ENCODE measurements at regions not wholly inside any gene's neighbourhood (a gene's known extent, or its start where the extent isn't known, plus 50 kb on each side); places are given as distances from the start of the nearest gene placed in this dataset.
A peak's percentile ranks its signal among the peaks of the same experiment; 100 is the strongest.

DNA sequence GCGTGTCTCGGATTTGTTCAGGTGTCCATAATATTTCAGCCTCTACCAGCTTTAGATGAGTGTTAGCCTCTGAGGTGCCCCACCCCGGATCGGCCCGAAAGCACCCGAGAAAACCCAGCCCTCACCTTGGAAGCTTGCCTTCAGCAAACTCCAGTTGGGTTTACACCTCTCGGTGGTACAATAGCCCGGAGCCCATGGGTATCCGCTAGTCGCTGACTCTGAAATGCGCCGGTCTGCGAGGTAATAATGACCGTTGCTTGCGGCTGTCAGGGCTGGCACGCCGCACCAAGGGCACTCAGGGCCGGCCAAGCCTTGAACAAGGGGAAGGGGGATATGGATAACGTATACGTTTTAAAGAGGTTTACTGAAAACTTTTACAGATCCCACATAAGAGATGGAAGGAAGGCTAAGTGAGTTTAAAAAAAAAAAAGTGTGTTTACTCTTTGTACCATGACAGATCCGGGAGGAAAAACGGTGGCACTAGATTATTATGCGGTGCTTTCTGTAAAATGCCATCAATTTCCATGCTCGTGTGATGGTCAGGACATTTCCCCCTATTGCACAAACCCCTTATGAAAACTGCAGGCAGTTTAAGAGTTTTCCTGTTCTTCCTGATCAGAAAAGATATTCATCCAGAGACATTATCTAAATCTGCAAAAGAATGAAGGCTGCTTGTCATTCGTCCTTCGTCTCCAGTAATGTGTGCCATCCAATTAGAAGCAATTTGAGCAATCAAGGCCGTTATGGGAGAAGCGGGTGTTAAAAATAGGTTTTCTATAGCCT lies 124.2 kb downstream of the TMEM161B start:
- H3K4me3 ChIP-seq (ENCODE audit: low read depth in 1 of 2, low read length in 2 of 2) = peak overlapping the region in 1 of 2 donors; percentile 68

DNA sequence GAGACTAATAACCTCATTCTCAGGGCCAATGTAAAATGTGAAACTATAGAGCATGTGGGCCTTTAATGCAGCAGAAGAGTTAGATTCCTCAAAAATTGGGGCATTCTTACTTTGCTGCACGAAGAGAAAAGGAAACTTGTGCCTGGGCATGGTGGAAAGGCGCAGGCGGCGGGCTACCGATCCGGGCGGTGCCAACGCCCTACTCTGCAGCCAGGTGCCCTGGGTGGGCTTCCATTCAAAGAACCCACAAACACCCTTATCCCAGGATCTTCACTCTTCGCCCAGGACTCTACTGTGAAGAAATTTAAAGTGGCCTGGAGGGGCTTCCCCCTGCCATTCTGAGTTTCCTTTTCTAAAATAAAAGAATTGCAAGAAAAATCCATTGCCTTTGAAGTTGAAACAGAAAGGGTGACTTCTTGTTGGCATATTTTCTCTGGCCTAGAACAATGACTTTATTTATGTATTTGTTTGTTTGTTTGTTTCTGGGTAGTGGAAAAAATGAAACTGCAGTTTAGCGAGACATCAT lies 124.9 kb downstream of the TMEM161B start:
- H3K9ac ChIP-seq (ENCODE audit: low read length) = no peak overlapping the region

More for the DNA sequence above, 124.2 kb downstream of the TMEM161B start:
- Histone ChIP-seq H3K4me1 (ENCODE audit: insufficient read depth, low read length) (peaks cover 31% of the 10 kb centered on the region), H3K9ac (ENCODE audit: low read length) (no peak overlapping the region), H3K9me3 (ENCODE audit: low read length) (no peaks in the 10 kb centered on the region), H3K36me3 (ENCODE audit: insufficient read depth, low read length) (no peaks in the 10 kb centered on the region), H3K27ac (ENCODE audit: low read depth, low read length) (no peak overlapping the region), H3K27me3 (ENCODE audit: control insufficient read depth in 1 of 2, insufficient read depth in 2 of 2, low read length in 2 of 2) (peaks cover 22 to 26% of the 10 kb centered on the region in 2 donors)

DNA sequence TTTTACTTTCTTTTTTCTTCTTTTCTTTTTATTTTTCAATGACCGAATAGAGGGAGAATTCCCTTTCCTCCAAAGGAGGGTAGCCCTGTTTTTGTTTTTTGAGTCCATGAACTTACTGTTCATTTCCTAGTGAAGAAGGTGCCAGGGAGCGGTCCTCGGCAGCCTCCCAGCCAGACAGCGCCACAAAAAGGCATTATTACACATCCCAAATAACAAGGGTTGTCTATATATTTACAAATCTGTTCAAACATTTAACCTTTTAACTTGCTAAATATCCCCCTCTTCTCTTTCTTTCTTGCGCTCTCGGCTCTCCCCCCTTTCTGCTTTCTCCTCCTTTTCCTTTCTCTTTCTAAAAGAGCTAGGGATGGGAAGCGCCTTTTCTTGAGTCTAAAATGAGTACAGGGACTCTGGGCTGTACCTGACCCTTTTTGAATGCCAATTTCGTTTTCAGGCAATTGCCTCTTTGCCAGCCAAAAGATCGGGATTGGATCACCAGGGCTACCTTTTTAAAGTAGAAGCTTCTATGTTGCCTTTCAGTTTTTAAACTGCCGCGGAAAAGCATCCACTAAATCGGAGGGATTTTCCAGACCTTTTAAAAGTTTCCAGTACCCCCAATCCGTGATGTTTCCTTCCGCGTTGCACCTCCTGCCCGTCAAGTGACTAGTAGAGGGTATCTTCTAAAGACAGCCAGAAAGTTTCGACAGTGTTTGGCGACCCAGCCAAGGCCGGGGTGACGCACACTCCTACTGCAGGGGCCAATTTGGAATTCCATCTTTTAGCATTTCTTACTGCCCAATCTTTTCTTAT lies 125.6 kb downstream of the TMEM161B start:
- H3K27ac ChIP-seq (ENCODE audit: low read depth, low read length) = no peak overlapping the region
- H3K9me3 ChIP-seq (ENCODE audit: low read length) = no peaks in the 10 kb centered on the region
- H3K4me1 ChIP-seq (ENCODE audit: insufficient read depth, low read length) = peaks cover 31% of the 10 kb centered on the region
- no peaks in the 10 kb centered on the region for H3K36me3 ChIP-seq (ENCODE audit: insufficient read depth, low read length)
- H3K9ac ChIP-seq (ENCODE audit: low read length) = peak overlapping the region; percentile 32
- H3K4me3 ChIP-seq (ENCODE audit: low read depth in 1 of 2, low read length in 2 of 2) = peak overlapping the region in 1 of 2 donors; percentile 68
- peaks cover 22 to 30% of the 10 kb centered on the region in 2 donors for H3K27me3 ChIP-seq (ENCODE audit: control insufficient read depth in 1 of 2, insufficient read depth in 2 of 2, low read length in 2 of 2)

More for the DNA sequence above, 124.9 kb downstream of the TMEM161B start:
- H3K9me3 ChIP-seq (ENCODE audit: low read length) = no peaks in the 10 kb centered on the region
- H3K4me3 ChIP-seq (ENCODE audit: low read depth in 1 of 2, low read length in 2 of 2) = peak overlapping the region in 1 of 2 donors; percentile 68
- H3K36me3 ChIP-seq (ENCODE audit: insufficient read depth, low read length) = no peaks in the 10 kb centered on the region
- H3K27ac ChIP-seq (ENCODE audit: low read depth, low read length) = no peak overlapping the region
- peaks cover 31% of the 10 kb centered on the region for H3K4me1 ChIP-seq (ENCODE audit: insufficient read depth, low read length)
- peaks cover 22 to 30% of the 10 kb centered on the region in 2 donors for H3K27me3 ChIP-seq (ENCODE audit: control insufficient read depth in 1 of 2, insufficient read depth in 2 of 2, low read length in 2 of 2)

DNA sequence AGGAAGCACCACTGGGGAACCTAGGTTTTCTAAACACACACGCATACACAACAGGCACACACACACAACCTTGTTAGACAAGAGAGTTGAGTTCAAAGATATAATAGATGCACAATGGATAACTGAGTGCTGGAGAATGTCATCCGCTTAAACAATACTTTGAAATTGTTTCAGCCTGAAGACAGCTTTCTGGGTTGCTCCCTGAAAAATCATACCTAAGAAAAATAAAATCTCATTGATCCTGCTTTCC lies 126.1 kb downstream of the TMEM161B start:
- H3K9ac ChIP-seq (ENCODE audit: low read length) = peak overlapping the region; percentile 32
- H3K4me1 ChIP-seq (ENCODE audit: insufficient read depth, low read length) = peaks cover 31% of the 10 kb centered on the region
- no peaks in the 10 kb centered on the region for H3K36me3 ChIP-seq (ENCODE audit: insufficient read depth, low read length)
- H3K27ac ChIP-seq (ENCODE audit: low read depth, low read length) = no peak overlapping the region
- H3K9me3 ChIP-seq (ENCODE audit: low read length) = no peaks in the 10 kb centered on the region
- H3K27me3 ChIP-seq (ENCODE audit: control insufficient read depth in 1 of 2, insufficient read depth in 2 of 2, low read length in 2 of 2) = peaks cover 22 to 33% of the 10 kb centered on the region in 2 donors
- H3K4me3 ChIP-seq (ENCODE audit: low read depth in 1 of 2, low read length in 2 of 2) = peak overlapping the region in 1 of 2 donors; percentile 68

DNA sequence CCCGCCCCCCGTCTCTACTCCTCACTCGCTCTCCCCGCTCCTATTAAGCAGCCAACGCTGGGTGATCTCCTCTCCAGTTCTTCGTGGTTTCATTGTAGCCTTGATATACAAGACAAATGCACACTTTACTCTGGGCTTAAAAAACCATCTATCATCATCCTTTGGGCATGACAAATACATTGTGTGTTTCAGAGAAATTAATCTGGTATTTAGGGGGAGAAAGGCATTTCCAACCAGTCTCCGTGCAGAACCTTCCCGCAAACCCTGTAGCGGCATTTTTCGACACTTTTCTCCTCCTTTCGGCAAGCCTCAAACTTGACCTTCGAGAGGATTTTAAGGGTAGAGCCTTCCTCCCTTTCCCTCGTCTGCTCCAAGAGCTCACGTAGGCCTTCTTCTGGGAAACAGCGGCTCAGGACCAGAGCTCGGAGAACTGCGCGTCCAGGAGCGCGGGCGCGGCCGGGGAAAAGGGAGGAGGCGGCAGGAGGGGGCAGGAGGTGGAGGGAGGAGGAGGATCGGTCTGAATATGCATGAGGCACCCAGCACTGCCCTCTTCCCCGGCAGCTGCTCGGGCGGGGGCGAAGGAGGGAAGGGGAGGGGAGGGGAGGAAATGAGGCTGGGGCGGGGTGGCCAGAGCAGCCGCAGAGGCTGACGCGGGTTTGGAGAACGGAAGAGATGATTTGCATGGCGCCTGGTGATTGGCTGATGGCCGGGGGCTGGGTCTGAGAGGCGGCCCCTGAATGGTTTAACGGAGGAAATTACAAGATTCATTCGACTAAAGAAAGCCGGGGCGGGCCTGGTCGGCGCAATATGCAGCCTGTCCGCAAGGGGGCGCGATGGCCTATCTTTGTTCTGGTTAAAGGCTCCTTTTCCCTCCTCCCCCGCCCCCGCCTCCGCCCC lies 127.5 kb downstream of the TMEM161B start:
- Histone ChIP-seq H3K36me3 (ENCODE audit: insufficient read depth, low read length) (no peaks in the 10 kb centered on the region), H3K9me3 (ENCODE audit: low read length) (no peaks in the 10 kb centered on the region), H3K27me3 (ENCODE audit: control insufficient read depth in 1 of 2, insufficient read depth in 2 of 2, low read length in 2 of 2) (peaks cover 22 to 33% of the 10 kb centered on the region in 2 donors), H3K27ac (ENCODE audit: low read depth, low read length) (no peak overlapping the region), H3K4me3 (ENCODE audit: low read depth in 1 of 2, low read length in 2 of 2) (peak overlapping the region; percentile 10 to 71), H3K9ac (ENCODE audit: low read length) (peak overlapping the region; percentile 32), H3K4me1 (ENCODE audit: insufficient read depth, low read length) (peaks cover 30% of the 10 kb centered on the region)

DNA sequence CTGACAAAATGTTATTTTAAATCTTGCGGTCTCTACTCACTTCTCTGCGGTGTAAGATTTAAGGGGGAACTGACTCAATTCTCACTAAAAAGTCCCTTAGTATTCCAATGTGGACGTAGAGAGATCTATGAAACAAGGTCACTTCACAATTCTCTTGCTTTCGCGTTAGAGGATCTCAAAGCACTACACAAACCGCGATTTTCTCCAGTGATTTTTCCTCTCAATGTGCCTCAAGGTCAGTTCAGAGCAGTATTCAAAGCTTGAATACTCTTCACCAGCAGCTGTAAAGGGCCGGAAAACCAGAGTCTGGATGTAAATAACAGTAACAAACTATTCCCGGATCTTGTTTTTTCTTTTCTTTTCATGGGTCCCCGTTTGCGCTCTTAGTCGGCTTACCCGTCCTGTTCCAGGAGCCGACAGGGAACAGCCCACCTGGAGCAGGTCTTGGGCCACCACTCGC lies 128.2 kb downstream of the TMEM161B start:
- Histone ChIP-seq H3K4me3 (ENCODE audit: low read depth in 1 of 2, low read length in 2 of 2) (peak overlapping the region; percentile 10 to 71), H3K36me3 (ENCODE audit: insufficient read depth, low read length) (no peaks in the 10 kb centered on the region), H3K9me3 (ENCODE audit: low read length) (no peaks in the 10 kb centered on the region), H3K4me1 (ENCODE audit: insufficient read depth, low read length) (peaks cover 23% of the 10 kb centered on the region), H3K9ac (ENCODE audit: low read length) (peak overlapping the region; percentile 32), H3K27ac (ENCODE audit: low read depth, low read length) (no peak overlapping the region), H3K27me3 (ENCODE audit: control insufficient read depth in 1 of 2, insufficient read depth in 2 of 2, low read length in 2 of 2) (peaks cover 17 to 33% of the 10 kb centered on the region in 2 donors)

DNA sequence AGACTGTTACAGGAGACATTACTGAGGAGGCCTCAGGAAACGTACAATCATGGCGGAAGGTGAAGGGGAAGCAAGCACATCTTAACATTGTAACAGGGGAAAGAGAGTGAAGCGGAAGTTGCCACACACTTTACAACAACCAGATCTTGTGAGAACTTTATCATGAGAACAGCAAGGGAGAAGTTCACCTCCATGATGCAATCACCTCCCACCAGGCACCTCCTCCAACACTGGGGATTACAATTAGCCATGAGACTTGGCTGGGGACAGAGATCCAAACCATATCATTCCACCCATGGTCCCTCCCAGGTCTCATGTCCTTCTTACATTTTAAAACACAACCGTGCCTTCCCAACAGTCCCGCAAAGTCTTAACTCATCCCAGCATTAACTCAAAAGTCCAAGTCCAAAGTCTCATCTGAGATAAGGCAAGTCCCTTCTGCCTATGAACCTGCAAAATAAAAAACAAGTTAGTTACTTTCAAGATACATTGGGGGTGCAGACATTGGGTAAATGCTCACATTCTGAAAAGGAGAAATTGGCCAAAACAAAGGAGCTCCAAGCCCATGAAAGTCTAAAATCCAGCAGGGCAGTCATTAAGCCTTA lies 138.3 kb downstream of the TMEM161B start:
- H3K9ac ChIP-seq (ENCODE audit: low read length) = no peak overlapping the region
- no peaks in the 10 kb centered on the region for H3K36me3 ChIP-seq (ENCODE audit: insufficient read depth, low read length)
- H3K9me3 ChIP-seq (ENCODE audit: low read length) = no peaks in the 10 kb centered on the region

DNA sequence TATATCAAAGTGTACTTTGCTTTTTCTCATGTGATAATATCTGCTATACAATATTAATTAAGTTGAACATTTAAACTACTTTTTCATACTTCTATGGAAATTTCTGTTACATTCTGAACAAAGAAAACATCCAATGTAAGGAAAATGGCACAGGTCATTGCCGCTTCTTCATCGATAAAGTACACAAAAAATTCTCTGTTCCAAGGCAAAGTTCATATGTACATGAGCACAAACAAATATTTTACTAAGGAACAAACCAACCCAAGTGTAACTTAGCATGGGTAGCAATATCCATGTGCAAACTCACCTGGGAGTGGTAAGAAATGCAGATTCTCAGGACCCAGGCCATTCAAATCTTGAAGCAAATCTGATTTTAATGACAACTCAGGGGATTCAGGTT lies 139.8 kb downstream of the TMEM161B start:
- H3K4me1 ChIP-seq (ENCODE audit: insufficient read depth, low read length) = no peaks in the 10 kb centered on the region
- no peak overlapping the region for H3K9ac ChIP-seq (ENCODE audit: low read length)
- H3K9me3 ChIP-seq (ENCODE audit: low read length) = no peaks in the 10 kb centered on the region
- H3K36me3 ChIP-seq (ENCODE audit: insufficient read depth, low read length) = no peaks in the 10 kb centered on the region
- no peaks in the 10 kb centered on the region for H3K27me3 ChIP-seq (ENCODE audit: control insufficient read depth in 1 of 2, insufficient read depth in 2 of 2, low read length in 2 of 2)
- H3K4me3 ChIP-seq (ENCODE audit: low read depth in 1 of 2, low read length in 2 of 2) = no peak overlapping the region
- no peak overlapping the region for H3K27ac ChIP-seq (ENCODE audit: low read depth, low read length)

More for the DNA sequence above, 138.3 kb downstream of the TMEM161B start:
- Histone ChIP-seq H3K27ac (ENCODE audit: low read depth, low read length) (no peak overlapping the region), H3K4me3 (ENCODE audit: low read depth in 1 of 2, low read length in 2 of 2) (no peak overlapping the region), H3K4me1 (ENCODE audit: insufficient read depth, low read length) (no peaks in the 10 kb centered on the region), H3K27me3 (ENCODE audit: control insufficient read depth in 1 of 2, insufficient read depth in 2 of 2, low read length in 2 of 2) (no peaks in the 10 kb centered on the region)

DNA sequence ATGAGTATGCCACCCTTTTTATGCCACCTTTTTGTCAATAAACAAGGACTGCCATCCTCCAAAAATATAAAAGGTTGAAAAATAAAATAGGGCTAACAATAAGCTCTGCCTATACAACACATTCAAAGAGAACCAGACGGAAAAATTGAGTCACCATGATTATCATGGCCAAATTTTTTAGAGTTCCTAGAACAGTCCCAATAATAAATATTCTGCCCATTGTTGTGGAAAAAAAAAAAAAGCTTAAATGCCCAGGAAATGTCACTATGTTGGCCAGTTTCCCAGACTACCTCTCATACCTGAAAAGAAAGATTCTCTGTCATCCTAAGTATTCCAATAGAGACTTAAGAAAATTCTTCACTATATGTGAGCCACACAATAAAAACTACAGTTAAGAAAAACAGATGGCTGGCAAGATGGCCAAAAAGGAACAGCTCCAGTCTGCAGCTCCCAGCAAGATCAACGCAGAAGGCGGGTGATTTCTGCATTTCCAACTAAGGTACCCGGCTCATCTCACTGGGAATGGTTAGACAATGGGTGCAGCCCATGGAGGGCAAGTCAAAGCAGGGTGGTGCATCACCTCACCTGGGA lies 149.0 kb downstream of the TMEM161B start:
- H3K36me3 ChIP-seq (ENCODE audit: insufficient read depth, low read length) = no peaks in the 10 kb centered on the region
- no peak overlapping the region for H3K27ac ChIP-seq (ENCODE audit: low read depth, low read length)
- H3K4me3 ChIP-seq (ENCODE audit: low read depth in 1 of 2, low read length in 2 of 2) = no peak overlapping the region
- no peaks in the 10 kb centered on the region for H3K9me3 ChIP-seq (ENCODE audit: low read length)
- H3K27me3 ChIP-seq (ENCODE audit: control insufficient read depth in 1 of 2, insufficient read depth in 2 of 2, low read length in 2 of 2) = no peaks in the 10 kb centered on the region
- H3K9ac ChIP-seq (ENCODE audit: low read length) = no peak overlapping the region
- no peaks in the 10 kb centered on the region for H3K4me1 ChIP-seq (ENCODE audit: insufficient read depth, low read length)

DNA sequence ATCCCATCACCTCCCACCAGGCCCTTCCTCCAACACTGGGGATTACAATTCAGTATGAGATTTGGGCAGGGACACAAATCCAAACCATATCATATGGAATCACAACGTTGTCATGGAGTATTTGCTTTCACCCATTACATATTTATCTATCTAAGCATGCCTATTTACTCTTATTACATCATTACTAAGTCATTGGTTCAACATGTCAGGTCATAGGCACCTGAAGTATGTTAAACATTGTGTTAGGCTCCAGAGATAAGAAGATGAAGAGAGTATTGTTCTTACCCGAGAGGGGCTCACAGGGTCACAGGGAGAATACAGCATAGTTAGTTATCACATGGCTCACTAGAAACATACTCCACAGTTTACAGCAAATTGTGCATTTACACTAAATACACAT lies 150.5 kb downstream of the TMEM161B start:
- H3K36me3 ChIP-seq (ENCODE audit: insufficient read depth, low read length) = no peaks in the 10 kb centered on the region
- H3K4me3 ChIP-seq (ENCODE audit: low read depth in 1 of 2, low read length in 2 of 2) = no peak overlapping the region
- H3K9ac ChIP-seq (ENCODE audit: low read length) = no peak overlapping the region
- no peak overlapping the region for H3K27ac ChIP-seq (ENCODE audit: low read depth, low read length)
- no peaks in the 10 kb centered on the region for H3K9me3 ChIP-seq (ENCODE audit: low read length)
- H3K4me1 ChIP-seq (ENCODE audit: insufficient read depth, low read length) = no peaks in the 10 kb centered on the region
- H3K27me3 ChIP-seq (ENCODE audit: control insufficient read depth in 1 of 2, insufficient read depth in 2 of 2, low read length in 2 of 2) = no peaks in the 10 kb centered on the region
